HCT116 (cell line): ENCODE measurements at regions not wholly inside any gene's neighbourhood (a gene's known extent, or its start where the extent isn't known, plus 50 kb on each side); places are given as distances from the start of the nearest gene placed in this dataset.

Source experiments
- ATF3 ChIP-seq: IDR thresholded peaks from 2 replicates; pipeline ENCODE4 v1.6.1; 2012
- CEBPB ChIP-seq: IDR thresholded peaks from 2 replicates; pipeline ENCODE4 v1.6.1; 2012; ENCODE audit warnings: low read depth
- ELF1 ChIP-seq: IDR thresholded peaks from 2 replicates; pipeline ENCODE4 v1.6.1; 2012; ENCODE audit warnings: low read depth, borderline replicate concordance
- EZH2phosphoT487 ChIP-seq: fragments of 200-600 bp; IDR thresholded peaks from 2 replicates; pipeline ENCODE4 v1.6.1; 2018; ENCODE audit warnings: antibody characterized with exemption, borderline replicate concordance
- POLR2A ChIP-seq: IDR thresholded peaks from 2 replicates; pipeline ENCODE4 v1.7.0; 2011; ENCODE audit warnings: borderline replicate concordance; ENCODE audit not compliant: insufficient read depth, insufficient read length; ENCODE audit errors: extremely low read depth
- POLR2AphosphoS5 ChIP-seq: IDR thresholded peaks from 2 replicates; pipeline ENCODE4 v1.6.1; 2011; ENCODE audit warnings: mild to moderate bottlenecking, low read depth, low read length, moderate library complexity
- SIN3A ChIP-seq: IDR thresholded peaks from 2 replicates; pipeline ENCODE4 v1.6.1; 2012; ENCODE audit warnings: low read depth
- SRF ChIP-seq: IDR thresholded peaks from 2 replicates; pipeline ENCODE4 v1.6.1; 2012; ENCODE audit warnings: low read depth
- YY1 ChIP-seq: IDR thresholded peaks from 2 replicates; pipeline ENCODE4 v1.6.1; 2011; ENCODE audit warnings: low read length, low read depth, moderate library complexity, mild to moderate bottlenecking; ENCODE audit not compliant: insufficient replicate concordance; ENCODE audit errors: extremely low read depth
- ZNF274 ChIP-seq: fragments of 200-500 bp; sonication (Bioruptor generic); IDR thresholded peaks from 2 replicates; pipeline ENCODE4 v1.6.1; 2014; ENCODE audit warnings: mild to moderate bottlenecking, low read depth, low read length, inconsistent platforms
- TF ChIP-seq, protein P1 (sequence below), 3 experiments: fragments of 200-600 bp in 1 of 3; sonication (generic) in 1 of 3; IDR thresholded peaks in 2 of 3; conservative IDR thresholded peaks in 1 of 3; 2 replicates each; pipeline ENCODE4 v1.5.1; 2012 to 2017; ENCODE audit warnings: low read depth in 2 of 3, low read length in 2 of 3, antibody characterized with exemption in 1 of 3, borderline replicate concordance in 1 of 3, control low read depth in 1 of 3, mild to moderate bottlenecking in 1 of 3, mixed read lengths in 1 of 3, mixed run types in 1 of 3, moderate library complexity in 1 of 3; ENCODE audit not compliant: insufficient read depth in 1 of 3
- TF ChIP-seq, protein P2 (sequence below): IDR thresholded peaks from 2 replicates; pipeline ENCODE4 v1.6.1; 2012; ENCODE audit warnings: low read depth

DNA sequence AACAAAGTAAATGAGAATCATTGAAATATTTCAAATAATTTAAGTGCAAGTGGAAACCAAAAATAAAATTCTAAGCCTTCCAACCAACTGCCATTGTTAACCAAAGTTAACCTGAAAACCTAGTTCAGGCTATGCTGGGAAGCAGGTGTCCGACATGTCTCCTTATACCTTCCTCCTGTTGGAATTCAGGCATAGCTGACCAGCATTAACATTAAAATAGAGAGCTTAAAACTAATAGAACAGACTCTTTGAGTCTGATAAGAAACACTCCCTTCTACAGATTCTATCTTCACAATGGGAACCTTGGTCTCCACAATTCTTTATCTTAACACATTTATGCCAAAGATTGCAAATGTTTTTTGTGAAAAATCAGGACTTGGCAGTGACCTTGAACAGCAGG lies 1004.9 kb upstream of the NRXN1 start:
- TF ChIP-seq, protein P1, sequence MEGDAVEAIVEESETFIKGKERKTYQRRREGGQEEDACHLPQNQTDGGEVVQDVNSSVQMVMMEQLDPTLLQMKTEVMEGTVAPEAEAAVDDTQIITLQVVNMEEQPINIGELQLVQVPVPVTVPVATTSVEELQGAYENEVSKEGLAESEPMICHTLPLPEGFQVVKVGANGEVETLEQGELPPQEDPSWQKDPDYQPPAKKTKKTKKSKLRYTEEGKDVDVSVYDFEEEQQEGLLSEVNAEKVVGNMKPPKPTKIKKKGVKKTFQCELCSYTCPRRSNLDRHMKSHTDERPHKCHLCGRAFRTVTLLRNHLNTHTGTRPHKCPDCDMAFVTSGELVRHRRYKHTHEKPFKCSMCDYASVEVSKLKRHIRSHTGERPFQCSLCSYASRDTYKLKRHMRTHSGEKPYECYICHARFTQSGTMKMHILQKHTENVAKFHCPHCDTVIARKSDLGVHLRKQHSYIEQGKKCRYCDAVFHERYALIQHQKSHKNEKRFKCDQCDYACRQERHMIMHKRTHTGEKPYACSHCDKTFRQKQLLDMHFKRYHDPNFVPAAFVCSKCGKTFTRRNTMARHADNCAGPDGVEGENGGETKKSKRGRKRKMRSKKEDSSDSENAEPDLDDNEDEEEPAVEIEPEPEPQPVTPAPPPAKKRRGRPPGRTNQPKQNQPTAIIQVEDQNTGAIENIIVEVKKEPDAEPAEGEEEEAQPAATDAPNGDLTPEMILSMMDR (IDR thresholded peaks at IDR 0.05 in 2 of 3, conservative IDR thresholded peaks at IDR 0.05 in 1 of 3; ENCODE audit: borderline replicate concordance in 1 of 3, insufficient read depth in 1 of 3, low read depth in 2 of 3, low read length in 2 of 3) = no peak
- TF ChIP-seq YY1 = no peak
- TF ChIP-seq, protein P2, sequence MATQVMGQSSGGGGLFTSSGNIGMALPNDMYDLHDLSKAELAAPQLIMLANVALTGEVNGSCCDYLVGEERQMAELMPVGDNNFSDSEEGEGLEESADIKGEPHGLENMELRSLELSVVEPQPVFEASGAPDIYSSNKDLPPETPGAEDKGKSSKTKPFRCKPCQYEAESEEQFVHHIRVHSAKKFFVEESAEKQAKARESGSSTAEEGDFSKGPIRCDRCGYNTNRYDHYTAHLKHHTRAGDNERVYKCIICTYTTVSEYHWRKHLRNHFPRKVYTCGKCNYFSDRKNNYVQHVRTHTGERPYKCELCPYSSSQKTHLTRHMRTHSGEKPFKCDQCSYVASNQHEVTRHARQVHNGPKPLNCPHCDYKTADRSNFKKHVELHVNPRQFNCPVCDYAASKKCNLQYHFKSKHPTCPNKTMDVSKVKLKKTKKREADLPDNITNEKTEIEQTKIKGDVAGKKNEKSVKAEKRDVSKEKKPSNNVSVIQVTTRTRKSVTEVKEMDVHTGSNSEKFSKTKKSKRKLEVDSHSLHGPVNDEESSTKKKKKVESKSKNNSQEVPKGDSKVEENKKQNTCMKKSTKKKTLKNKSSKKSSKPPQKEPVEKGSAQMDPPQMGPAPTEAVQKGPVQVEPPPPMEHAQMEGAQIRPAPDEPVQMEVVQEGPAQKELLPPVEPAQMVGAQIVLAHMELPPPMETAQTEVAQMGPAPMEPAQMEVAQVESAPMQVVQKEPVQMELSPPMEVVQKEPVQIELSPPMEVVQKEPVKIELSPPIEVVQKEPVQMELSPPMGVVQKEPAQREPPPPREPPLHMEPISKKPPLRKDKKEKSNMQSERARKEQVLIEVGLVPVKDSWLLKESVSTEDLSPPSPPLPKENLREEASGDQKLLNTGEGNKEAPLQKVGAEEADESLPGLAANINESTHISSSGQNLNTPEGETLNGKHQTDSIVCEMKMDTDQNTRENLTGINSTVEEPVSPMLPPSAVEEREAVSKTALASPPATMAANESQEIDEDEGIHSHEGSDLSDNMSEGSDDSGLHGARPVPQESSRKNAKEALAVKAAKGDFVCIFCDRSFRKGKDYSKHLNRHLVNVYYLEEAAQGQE = no peak
- no peak for TF ChIP-seq ATF3
- TF ChIP-seq POLR2A = no peak
- no peak for TF ChIP-seq POLR2AphosphoS5
- no peak for TF ChIP-seq SRF
- no peak for TF ChIP-seq CEBPB
- no peak for TF ChIP-seq SIN3A
- no peak for TF ChIP-seq EZH2phosphoT487
- TF ChIP-seq ZNF274 = no peak
- TF ChIP-seq ELF1 = no peak
